ENCODE measurements at regions not wholly inside any gene's neighbourhood (a gene's known extent, or its start where the extent isn't known, plus 50 kb on each side); places are given as distances from the start of the nearest gene placed in this dataset.

DNA sequence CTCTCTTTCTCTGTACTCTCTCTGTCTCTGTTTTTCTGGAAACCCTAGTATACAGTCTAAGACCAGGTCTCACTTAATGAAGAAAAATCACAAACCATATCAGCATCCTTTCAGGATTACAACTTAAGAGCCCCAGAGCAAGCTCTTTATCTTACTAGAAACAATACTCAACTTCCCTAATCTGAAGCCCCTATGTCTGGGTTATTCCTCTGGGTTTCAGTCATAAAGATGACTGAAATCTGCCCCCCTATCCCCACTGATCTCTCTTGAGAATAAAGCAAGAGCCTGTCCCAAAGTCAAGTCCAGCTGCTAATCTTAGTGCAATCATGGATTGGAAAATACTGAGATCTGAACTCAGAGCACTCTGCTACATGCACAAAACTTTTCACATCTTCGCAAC, 53.9 kb upstream of the PICALM start:
- TF ChIP-seq EP300 (IDR thresholded peaks at IDR 0.05; ENCODE audit: low read depth) = no peak
- TF ChIP-seq, protein P1, sequence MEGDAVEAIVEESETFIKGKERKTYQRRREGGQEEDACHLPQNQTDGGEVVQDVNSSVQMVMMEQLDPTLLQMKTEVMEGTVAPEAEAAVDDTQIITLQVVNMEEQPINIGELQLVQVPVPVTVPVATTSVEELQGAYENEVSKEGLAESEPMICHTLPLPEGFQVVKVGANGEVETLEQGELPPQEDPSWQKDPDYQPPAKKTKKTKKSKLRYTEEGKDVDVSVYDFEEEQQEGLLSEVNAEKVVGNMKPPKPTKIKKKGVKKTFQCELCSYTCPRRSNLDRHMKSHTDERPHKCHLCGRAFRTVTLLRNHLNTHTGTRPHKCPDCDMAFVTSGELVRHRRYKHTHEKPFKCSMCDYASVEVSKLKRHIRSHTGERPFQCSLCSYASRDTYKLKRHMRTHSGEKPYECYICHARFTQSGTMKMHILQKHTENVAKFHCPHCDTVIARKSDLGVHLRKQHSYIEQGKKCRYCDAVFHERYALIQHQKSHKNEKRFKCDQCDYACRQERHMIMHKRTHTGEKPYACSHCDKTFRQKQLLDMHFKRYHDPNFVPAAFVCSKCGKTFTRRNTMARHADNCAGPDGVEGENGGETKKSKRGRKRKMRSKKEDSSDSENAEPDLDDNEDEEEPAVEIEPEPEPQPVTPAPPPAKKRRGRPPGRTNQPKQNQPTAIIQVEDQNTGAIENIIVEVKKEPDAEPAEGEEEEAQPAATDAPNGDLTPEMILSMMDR (IDR thresholded peaks at IDR 0.05) = no peak

All from transverse colon (tissue), 3 donors.